ENCODE measurements at regions not wholly inside any gene's neighbourhood (a gene's known extent, or its start where the extent isn't known, plus 50 kb on each side); places are given as distances from the start of the nearest gene placed in this dataset.
"Not testable (repeated sequence)": the region's sequence is repeated elsewhere in the genome, so short reads cannot be mapped to it uniquely, and the experiment has no call there.

DNA sequence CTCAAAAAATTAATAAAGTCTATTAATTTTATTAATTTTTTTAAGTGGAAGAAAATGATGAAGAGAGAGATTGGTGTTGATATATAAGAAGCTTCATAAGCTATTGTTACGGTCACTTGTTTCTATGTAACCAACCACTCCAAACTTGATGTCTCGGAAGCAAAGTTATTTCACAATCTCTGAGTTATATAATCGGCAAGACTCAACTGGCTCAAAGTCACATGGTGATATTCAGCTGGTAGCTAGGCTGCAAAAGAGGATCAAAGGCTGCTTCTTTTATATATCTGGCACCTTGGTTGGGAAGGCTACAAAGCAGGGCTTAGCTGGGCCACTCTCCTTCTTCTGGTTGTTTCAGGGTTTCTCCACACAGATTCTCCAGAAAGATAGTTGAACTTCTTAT, 245.1 kb upstream of the ARHGAP42 start:
- TF ChIP-seq CTCF (IDR thresholded peaks at IDR 0.05), result no peak
- no peaks in the 10 kb centered on the region for H3K36me3 ChIP-seq (ENCODE audit: insufficient read depth in 1 of 2, low read depth in 1 of 2)
- intact Hi-C loops (cut with DNase I), result no loop called here
- no peaks in the 10 kb centered on the region for H3K9me3 ChIP-seq
- no peak overlapping the region for H3K27ac ChIP-seq
- 87 to 94% (median 94%) methylated on average over 3 of the region's 3 CpGs for WGBS, 3 donors
- H3K4me1 ChIP-seq, result no peaks in the 10 kb centered on the region
- DNase-seq, result no peak
- no peak for ATAC-seq
- no peaks in the 10 kb centered on the region for H3K27me3 ChIP-seq (ENCODE audit: insufficient read depth in 3 of 3, low read length in 2 of 3)
- no peak overlapping the region for H3K4me3 ChIP-seq

DNA sequence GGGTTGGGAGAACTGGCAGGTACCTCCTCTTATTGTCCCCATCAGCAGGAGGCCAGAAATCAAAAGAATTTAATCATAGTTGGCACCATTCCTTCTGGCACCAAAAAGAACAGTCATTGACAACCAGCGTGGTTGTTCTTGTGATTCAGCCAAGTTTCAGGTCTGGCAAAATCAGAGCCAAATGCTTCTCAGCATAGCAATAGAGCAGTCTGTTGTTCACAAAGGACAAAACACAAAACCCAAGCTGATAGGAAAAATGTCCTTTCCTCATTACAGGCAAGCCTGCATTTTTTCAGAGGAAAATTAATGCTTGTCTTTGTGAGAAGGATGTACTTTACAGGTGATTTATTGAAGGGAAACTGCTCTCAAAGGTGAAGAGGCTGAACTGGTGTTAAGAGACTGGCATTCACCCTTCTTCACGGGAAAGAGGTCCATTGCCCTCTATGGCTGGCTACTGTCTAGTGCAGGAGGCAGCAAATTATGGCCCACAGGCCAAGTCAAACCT, 241.8 kb upstream of the ARHGAP42 start:
- TF ChIP-seq CTCF (IDR thresholded peaks at IDR 0.05), result no peak
- Histone ChIP-seq H3K36me3 (ENCODE audit: insufficient read depth in 1 of 2, low read depth in 1 of 2) (no peaks in the 10 kb centered on the region), H3K27me3 (ENCODE audit: insufficient read depth in 3 of 3, low read length in 2 of 3) (no peaks in the 10 kb centered on the region), H3K27ac (no peak overlapping the region), H3K4me3 (no peak overlapping the region), H3K9me3 (no peaks in the 10 kb centered on the region), H3K4me1 (no peaks in the 10 kb centered on the region)
- ATAC-seq (no peak), DNase-seq (no peak)
- WGBS, 3 donors, result 7 to 20% (median 8%) methylated on average over 2 of the region's 2 CpGs
- intact Hi-C loops (cut with DNase I), result no loop called here

- not testable (repeated sequence) for ATAC-seq, DNase-seq
- WGBS, 3 donors, result 90 to 93% (median 91%) methylated on average over 26 of the region's 26 CpGs
Measured at GRCh38 chr11:100451801-100452460, 235.2 kb upstream of the ARHGAP42 start.

GRCh38 chr11:100459811-100460210, 227.3 kb upstream of the ARHGAP42 start:
- H3K4me3 ChIP-seq, result no peak overlapping the region
- no peak for TF ChIP-seq CTCF (IDR thresholded peaks at IDR 0.05)
- 19 to 34% (median 21%) methylated on average over 3 of the region's 3 CpGs for WGBS, 3 donors
- intact Hi-C loops (cut with DNase I), result no loop called here
- H3K27me3 ChIP-seq (ENCODE audit: insufficient read depth in 3 of 3, low read length in 2 of 3), result no peaks in the 10 kb centered on the region
- ATAC-seq (no peak), DNase-seq (no peak)
- H3K36me3 ChIP-seq (ENCODE audit: insufficient read depth in 1 of 2, low read depth in 1 of 2), result no peaks in the 10 kb centered on the region
- H3K27ac ChIP-seq, result no peak overlapping the region
- H3K4me1 ChIP-seq, result no peaks in the 10 kb centered on the region
- H3K9me3 ChIP-seq, result no peaks in the 10 kb centered on the region

More at GRCh38 chr11:100451801-100452460, 235.2 kb upstream of the ARHGAP42 start:
- H3K27me3 ChIP-seq (ENCODE audit: insufficient read depth in 3 of 3, low read length in 2 of 3); H3K4me3 ChIP-seq; H3K27ac ChIP-seq; H3K9me3 ChIP-seq; H3K4me1 ChIP-seq; intact Hi-C loops (cut with DNase I); H3K36me3 ChIP-seq (ENCODE audit: insufficient read depth in 1 of 2, low read depth in 1 of 2): not testable (repeated sequence)

DNA sequence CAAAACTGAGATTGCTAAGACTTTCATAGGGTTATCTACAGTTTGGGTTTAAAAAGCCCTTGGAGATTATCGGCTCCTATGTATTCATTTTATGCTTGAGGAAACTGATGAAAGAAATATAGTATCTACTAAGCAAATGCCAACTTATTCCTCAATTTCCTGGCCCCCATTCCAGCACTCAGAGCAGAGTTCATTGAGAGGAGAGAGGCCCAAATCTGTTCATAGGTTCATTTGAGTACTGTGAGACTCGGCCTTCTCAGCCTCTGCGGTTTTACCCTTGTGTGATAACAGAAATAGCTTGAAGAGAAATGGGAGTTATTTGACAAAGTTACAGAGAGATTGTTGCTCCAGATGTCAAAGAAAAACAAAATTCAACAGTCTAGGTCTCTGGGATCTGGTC, 226.7 kb upstream of the ARHGAP42 start:
- no peak for TF ChIP-seq CTCF (IDR thresholded peaks at IDR 0.05)
- 65 to 78% (median 73%) methylated on average over 3 of the region's 3 CpGs for WGBS, 3 donors
- ATAC-seq, result no peak
- intact Hi-C loops (cut with DNase I), result no loop called here
- H3K4me1 ChIP-seq, result no peaks in the 10 kb centered on the region
- no peak for DNase-seq
- H3K4me3 ChIP-seq, result no peak overlapping the region
- H3K27me3 ChIP-seq (ENCODE audit: insufficient read depth in 3 of 3, low read length in 2 of 3), result no peaks in the 10 kb centered on the region
- no peak overlapping the region for H3K27ac ChIP-seq
- no peaks in the 10 kb centered on the region for H3K36me3 ChIP-seq (ENCODE audit: insufficient read depth in 1 of 2, low read depth in 1 of 2)
- no peaks in the 10 kb centered on the region for H3K9me3 ChIP-seq

Data from psoas muscle (tissue), 7 donors.